ENCODE measurements at regions not wholly inside any gene's neighbourhood (a gene's known extent, or its start where the extent isn't known, plus 50 kb on each side); places are given as distances from the start of the nearest gene placed in this dataset.

- TF ChIP-seq CTCF (IDR thresholded peaks at IDR 0.05) (no peak), POLR2A (IDR thresholded peaks at IDR 0.05) (no peak)
These were observed 75.0 kb downstream of the PDGFA start for GRCh38 chr7:444606-445005.

All from adrenal gland (tissue), 5 donors.